ENCODE measurements at regions not wholly inside any gene's neighbourhood (a gene's known extent, or its start where the extent isn't known, plus 50 kb on each side); places are given as distances from the start of the nearest gene placed in this dataset.

- POLR2A ChIA-PET (ENCODE audit: unreplicated experiment), result no interaction called here
- H3K9me2 ChIP-seq (replicated peaks; ENCODE audit: low read length), result no peaks in the 10 kb centered on the region
- no peak overlapping the region for H2AFZ ChIP-seq (ENCODE audit: low read length)
- H3K4me1 ChIP-seq (ENCODE audit: insufficient read depth, low read length), result no peaks in the 10 kb centered on the region
- intact Hi-C loops (cut with micrococcal nuclease), result no loop called here
- BruUV-seq (replicated peaks), result no TSS peak
- no peaks in the 10 kb centered on the region for H3K79me2 ChIP-seq (ENCODE audit: low read length)
- no peak overlapping the region for H3K9ac ChIP-seq (ENCODE audit: low read length)
- H4K20me1 ChIP-seq (ENCODE audit: low read length), result no peaks in the 10 kb centered on the region
- no peak overlapping the region for H3K27ac ChIP-seq (ENCODE audit: low read length)
- DNase-seq (no peak), ATAC-seq (no peak)
- TF ChIP-seq EZH2 (IDR thresholded peaks at IDR 0.05; ENCODE audit: low read length, unreplicated experiment) (no peak), CTCF (conservative IDR thresholded peaks at IDR 0.05; ENCODE audit: low read depth, low read length) (no peak), EZH2phosphoT487 (IDR thresholded peaks at IDR 0.05; ENCODE audit: borderline replicate concordance, low read length) (no peak)
- no peaks in the 10 kb centered on the region for H3K36me3 ChIP-seq (ENCODE audit: low read depth, low read length)
- no peaks in the 10 kb centered on the region for H3F3A ChIP-seq (ENCODE audit: low read length, unreplicated experiment)
- no peak overlapping the region for H3K4me3 ChIP-seq (ENCODE audit: low read length)
- H3K4me2 ChIP-seq (ENCODE audit: low read length), result no peak overlapping the region
- no peaks in the 10 kb centered on the region for H3K9me3 ChIP-seq (ENCODE audit: low read length)
- CTCF ChIA-PET, result no interaction called here
- 0 out of 2 replicates have a peak, but pooled peaks cover 5% of the 10 kb centered on the region for H3K27me3 ChIP-seq (ENCODE audit: low read length)
Observed at GRCh38 chr11:95392644-95393043, 161.6 kb upstream of the SESN3 start.

DNA sequence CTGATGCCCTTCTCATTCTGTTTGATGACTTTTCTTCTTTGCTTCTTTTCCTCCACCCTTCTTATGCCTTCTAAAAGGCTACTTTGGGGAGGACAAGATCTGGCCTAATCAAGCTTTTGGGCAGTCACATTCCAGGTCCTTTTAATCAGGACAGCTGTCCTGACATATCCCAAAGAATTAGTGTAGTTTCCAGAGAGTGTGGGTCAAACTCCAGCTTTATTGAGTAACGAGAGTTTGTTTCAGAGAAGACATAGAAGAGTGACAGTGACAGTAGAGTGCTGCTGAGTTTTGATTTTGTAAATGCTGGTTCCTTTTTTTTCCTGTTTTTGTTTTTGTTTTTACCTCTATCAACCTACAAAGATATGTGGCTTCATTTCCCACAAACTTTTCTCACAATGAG is 158.4 kb upstream of the SESN3 start:
- H3F3A ChIP-seq (ENCODE audit: low read length, unreplicated experiment), result no peaks in the 10 kb centered on the region
- H3K4me2 ChIP-seq (ENCODE audit: low read length), result no peak overlapping the region
- no peaks in the 10 kb centered on the region for H3K36me3 ChIP-seq (ENCODE audit: low read depth, low read length)
- DNase-seq (no peak), ATAC-seq (no peak)
- H3K27ac ChIP-seq (ENCODE audit: low read length), result no peak overlapping the region
- H4K20me1 ChIP-seq (ENCODE audit: low read length), result no peaks in the 10 kb centered on the region
- 0 out of 2 replicates have a peak, but pooled peaks cover 5% of the 10 kb centered on the region for H3K27me3 ChIP-seq (ENCODE audit: low read length)
- no peak for TF ChIP-seq EZH2 (IDR thresholded peaks at IDR 0.05; ENCODE audit: low read length, unreplicated experiment)
- TF ChIP-seq EZH2phosphoT487 (IDR thresholded peaks at IDR 0.05; ENCODE audit: borderline replicate concordance, low read length), result no peak
- TF ChIP-seq CTCF (conservative IDR thresholded peaks at IDR 0.05; ENCODE audit: low read depth, low read length), result no peak
- POLR2A ChIA-PET (ENCODE audit: unreplicated experiment), result no interaction called here
- CTCF ChIA-PET, result no interaction called here
- intact Hi-C loops (cut with micrococcal nuclease), result no loop called here
- H3K4me1 ChIP-seq (ENCODE audit: insufficient read depth, low read length), result no peaks in the 10 kb centered on the region
- no peak overlapping the region for H2AFZ ChIP-seq (ENCODE audit: low read length)
- H3K79me2 ChIP-seq (ENCODE audit: low read length), result no peaks in the 10 kb centered on the region
- H3K4me3 ChIP-seq (ENCODE audit: low read length), result no peak overlapping the region
- no peak overlapping the region for H3K9ac ChIP-seq (ENCODE audit: low read length)
- H3K9me2 ChIP-seq (replicated peaks; ENCODE audit: low read length), result no peaks in the 10 kb centered on the region
- no TSS peak for BruUV-seq (replicated peaks)
- H3K9me3 ChIP-seq (ENCODE audit: low read length), result no peaks in the 10 kb centered on the region

DNA sequence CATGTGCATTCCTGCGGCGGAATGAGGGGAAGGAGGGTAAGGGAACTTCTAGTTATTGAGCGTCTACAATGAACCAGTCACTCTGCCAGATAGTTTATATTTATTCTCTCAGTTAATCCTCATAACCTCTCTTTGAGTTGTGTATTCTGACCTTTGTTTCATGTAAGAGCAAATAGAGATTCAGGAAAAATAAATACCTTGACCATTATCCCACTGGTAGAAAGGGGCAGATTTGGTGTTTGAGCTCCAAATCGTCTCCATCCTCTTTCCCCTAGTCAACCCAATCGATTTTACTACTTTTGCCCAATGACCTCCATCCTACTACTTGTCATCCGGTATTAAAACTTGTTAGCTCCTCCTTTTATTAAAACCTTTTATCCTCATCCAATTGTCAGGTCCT is 157.1 kb upstream of the SESN3 start:
- Histone ChIP-seq H3K9me3 (ENCODE audit: low read length) (no peaks in the 10 kb centered on the region), H3K4me3 (ENCODE audit: low read length) (no peak overlapping the region), H3K27me3 (ENCODE audit: low read length) (peaks cover 6% of the 10 kb centered on the region; the same call in 1 of the 2 replicates), H3K9me2 (replicated peaks; ENCODE audit: low read length) (no peaks in the 10 kb centered on the region), H3K4me1 (ENCODE audit: insufficient read depth, low read length) (no peaks in the 10 kb centered on the region), H3K27ac (ENCODE audit: low read length) (no peak overlapping the region), H2AFZ (ENCODE audit: low read length) (no peak overlapping the region), H3K9ac (ENCODE audit: low read length) (no peak overlapping the region), H3K36me3 (ENCODE audit: low read depth, low read length) (no peaks in the 10 kb centered on the region), H3K4me2 (ENCODE audit: low read length) (no peak overlapping the region), H3K79me2 (ENCODE audit: low read length) (no peaks in the 10 kb centered on the region), H4K20me1 (ENCODE audit: low read length) (no peaks in the 10 kb centered on the region), H3F3A (ENCODE audit: low read length, unreplicated experiment) (no peaks in the 10 kb centered on the region)
- CTCF ChIA-PET, result no interaction called here
- DNase-seq (no peak), ATAC-seq (no peak)
- POLR2A ChIA-PET (ENCODE audit: unreplicated experiment), result no interaction called here
- BruUV-seq (replicated peaks), result no TSS peak
- intact Hi-C loops (cut with micrococcal nuclease), result no loop called here
- TF ChIP-seq EZH2 (IDR thresholded peaks at IDR 0.05; ENCODE audit: low read length, unreplicated experiment) (no peak), CTCF (conservative IDR thresholded peaks at IDR 0.05; ENCODE audit: low read depth, low read length) (no peak), EZH2phosphoT487 (IDR thresholded peaks at IDR 0.05; ENCODE audit: borderline replicate concordance, low read length) (no peak)
